SJSA1 (cell line): ENCODE measurements at regions not wholly inside any gene's neighbourhood (a gene's known extent, or its start where the extent isn't known, plus 50 kb on each side); places are given as distances from the start of the nearest gene placed in this dataset.

Experiments
- DNase-seq, 2 experiments: peaks; one replicate each; pipeline ENCODE4 v3.0.0-alpha.2; 2015 to 2020; ENCODE audit warnings: low spot score in 2 of 2, low read depth in 1 of 2
- H3K27ac ChIP-seq: fragments of 250-450 bp; sonication (Bioruptor Pico); 2 replicates; pipeline ENCODE4 v1.5.1; 2020; ENCODE audit warnings: mild to moderate bottlenecking, moderate library complexity
- H3K27me3 ChIP-seq: fragments of 250-450 bp; sonication (Bioruptor Pico); replicated peaks from 2 replicates; pipeline ENCODE4 v1.5.1; 2020; ENCODE audit warnings: mild to moderate bottlenecking, moderate library complexity
- H3K36me3 ChIP-seq: fragments of 250-450 bp; sonication (Bioruptor Pico); 2 replicates; pipeline ENCODE4 v1.5.1; 2020; ENCODE audit warnings: mild to moderate bottlenecking
- H3K4me1 ChIP-seq: fragments of 250-450 bp; sonication (Bioruptor Pico); replicated peaks from 2 replicates; pipeline ENCODE4 v1.6.1; 2021; ENCODE audit warnings: mild to moderate bottlenecking
- H3K4me3 ChIP-seq: fragments of 250-450 bp; sonication (Bioruptor Pico); 2 replicates; pipeline ENCODE4 v1.5.1; 2020; ENCODE audit warnings: mild to moderate bottlenecking
- H3K9me3 ChIP-seq: fragments of 250-450 bp; sonication (Bioruptor Pico); replicated peaks from 2 replicates; pipeline ENCODE4 v1.5.1; 2020; ENCODE audit warnings: mild to moderate bottlenecking

DNA sequence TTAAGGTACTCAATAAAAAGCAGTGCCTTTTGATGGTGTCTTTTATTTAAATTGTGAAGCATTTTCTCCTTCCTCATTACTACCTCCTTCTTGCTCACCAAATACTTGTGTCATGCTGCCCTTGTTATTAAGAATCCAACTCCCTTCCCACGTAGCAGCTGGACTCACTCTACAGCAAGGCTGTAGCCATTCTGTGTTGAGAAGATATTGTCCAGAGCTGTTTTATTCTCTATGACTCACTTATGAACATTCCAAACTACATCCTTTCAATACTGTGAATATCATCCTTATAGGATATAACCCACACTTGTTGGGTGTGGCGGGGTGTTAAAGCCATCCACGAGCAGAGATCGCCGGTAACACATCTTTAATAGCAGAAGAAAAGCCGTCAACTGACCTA, 1671.5 kb upstream of the SLC10A2 start:
- H3K4me3 ChIP-seq = no peak overlapping the region
- H3K27me3 ChIP-seq = no peaks in the 10 kb centered on the region
- H3K36me3 ChIP-seq = no peaks in the 10 kb centered on the region
- no peaks in the 10 kb centered on the region for H3K9me3 ChIP-seq
- no peaks in the 10 kb centered on the region for H3K4me1 ChIP-seq
- H3K27ac ChIP-seq = no peak overlapping the region
- DNase-seq = no peak

- Histone ChIP-seq H3K27me3 (no peaks in the 10 kb centered on the region), H3K9me3 (no peaks in the 10 kb centered on the region), H3K4me1 (no peaks in the 10 kb centered on the region), H3K4me3 (no peak overlapping the region), H3K27ac (no peak overlapping the region), H3K36me3 (no peaks in the 10 kb centered on the region)
- no peak for DNase-seq
These were observed 1667.2 kb upstream of the SLC10A2 start for GRCh38 chr13:104733427-104733826.

DNA sequence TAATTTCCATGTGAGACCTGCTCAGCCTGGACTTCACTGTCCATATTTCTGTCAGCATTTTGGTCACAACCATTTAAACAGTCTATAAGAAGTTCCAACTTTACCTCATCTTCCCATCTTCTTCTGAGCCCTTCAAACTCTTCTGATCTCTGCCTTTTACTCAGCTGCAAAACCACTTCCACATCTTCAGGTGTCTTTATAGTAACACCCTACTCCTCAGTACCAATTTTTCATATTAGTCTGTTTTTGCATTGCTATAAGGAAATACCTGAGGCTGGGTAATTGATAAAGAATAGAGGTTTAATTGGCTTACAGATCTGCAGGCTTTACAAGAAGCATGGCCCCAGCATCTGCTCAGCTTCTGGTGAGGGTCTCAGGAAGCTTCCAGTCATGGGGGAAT, 1648.9 kb upstream of the SLC10A2 start:
- Histone ChIP-seq H3K4me3 (no peak overlapping the region), H3K27ac (no peak overlapping the region), H3K27me3 (no peaks in the 10 kb centered on the region), H3K9me3 (no peaks in the 10 kb centered on the region), H3K4me1 (no peaks in the 10 kb centered on the region), H3K36me3 (no peaks in the 10 kb centered on the region)
- no peak for DNase-seq

DNA sequence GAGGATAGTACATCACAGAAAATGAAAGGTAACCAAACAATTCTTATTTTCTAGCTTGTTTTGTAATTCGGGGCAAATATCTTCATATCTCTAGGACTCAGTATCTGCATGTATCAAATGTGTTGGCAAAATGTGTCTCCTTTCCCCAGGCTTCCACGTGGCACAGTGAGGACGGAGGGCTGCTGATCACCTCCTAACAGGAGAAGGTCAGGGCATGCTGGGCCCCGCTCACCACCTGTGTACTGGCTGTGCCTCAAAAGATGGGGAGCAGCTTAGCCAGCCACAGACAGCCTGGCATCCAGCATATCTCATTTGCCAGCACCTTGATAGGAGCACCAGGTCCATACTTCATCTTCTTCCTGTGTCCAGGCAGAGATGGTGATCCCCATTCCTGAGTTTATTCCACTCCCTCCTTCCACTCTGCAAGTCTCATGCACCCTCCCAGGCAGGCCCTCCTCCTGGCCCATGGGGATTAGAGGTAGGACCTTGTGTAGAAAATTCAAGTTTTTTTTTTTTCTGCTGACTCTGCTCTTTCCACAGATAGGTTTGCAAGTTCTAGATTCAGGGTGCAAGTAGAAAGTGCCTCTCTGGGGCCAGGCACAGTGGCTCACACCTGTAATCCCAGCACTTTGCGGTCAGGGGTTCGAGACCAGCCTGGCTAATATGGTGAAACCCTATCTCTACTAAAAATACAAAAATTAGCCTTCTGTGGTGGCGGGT, 1639.0 kb upstream of the SLC10A2 start:
- no peaks in the 10 kb centered on the region; the same call in 1 of the 2 replicates for H3K27me3 ChIP-seq
- no peaks in the 10 kb centered on the region for H3K9me3 ChIP-seq
- no peaks in the 10 kb centered on the region for H3K4me1 ChIP-seq
- H3K4me3 ChIP-seq = no peak overlapping the region
- H3K27ac ChIP-seq = no peak overlapping the region
- no peaks in the 10 kb centered on the region for H3K36me3 ChIP-seq
- no peak for DNase-seq

DNA sequence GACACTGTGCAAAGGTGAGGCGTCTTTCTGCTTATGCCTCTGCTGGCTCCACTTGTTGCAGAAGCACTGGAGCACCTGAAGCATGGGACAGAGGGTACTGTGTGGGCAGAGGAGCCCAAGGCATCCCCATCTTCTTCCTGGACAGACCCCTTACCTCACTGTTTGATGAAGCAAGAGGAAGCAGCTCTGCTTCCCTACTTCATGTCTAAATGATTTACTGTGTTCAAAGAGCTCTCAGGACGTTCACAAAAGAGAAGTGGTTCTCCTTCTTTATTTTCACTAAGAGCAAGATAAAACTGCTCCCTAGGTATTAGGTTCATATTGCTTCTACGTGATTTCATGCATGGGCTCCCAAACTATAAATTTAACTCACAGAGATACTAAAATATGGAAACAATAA, 1635.4 kb upstream of the SLC10A2 start:
- no peak overlapping the region for H3K4me3 ChIP-seq
- H3K27ac ChIP-seq = no peak overlapping the region
- H3K9me3 ChIP-seq = no peaks in the 10 kb centered on the region
- DNase-seq = no peak
- no peaks in the 10 kb centered on the region for H3K4me1 ChIP-seq
- no peaks in the 10 kb centered on the region for H3K36me3 ChIP-seq
- no peaks in the 10 kb centered on the region for H3K27me3 ChIP-seq

DNA sequence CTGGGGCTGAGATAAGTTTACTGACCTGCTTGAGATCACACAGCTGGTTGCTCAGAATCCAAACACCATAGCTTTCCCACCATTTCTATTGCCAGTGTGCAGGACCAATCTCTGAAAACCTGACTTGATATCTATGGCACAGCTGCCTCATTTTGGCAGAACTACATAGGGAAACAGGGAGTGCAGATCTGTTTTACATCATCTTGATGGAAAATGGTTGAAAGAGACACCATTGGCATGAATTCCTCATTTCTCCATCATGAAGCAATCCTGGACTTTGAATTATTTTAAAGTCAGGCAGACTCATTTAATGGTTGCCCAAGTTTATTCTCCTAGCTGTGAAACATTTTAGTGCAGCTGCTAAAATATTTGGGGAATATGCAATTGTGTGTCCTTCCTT, 1628.2 kb upstream of the SLC10A2 start:
- Histone ChIP-seq H3K36me3 (no peaks in the 10 kb centered on the region), H3K27me3 (no peaks in the 10 kb centered on the region), H3K9me3 (no peaks in the 10 kb centered on the region), H3K4me3 (no peak overlapping the region), H3K4me1 (no peaks in the 10 kb centered on the region), H3K27ac (no peak overlapping the region)
- no peak for DNase-seq

- no peaks in the 10 kb centered on the region for H3K9me3 ChIP-seq
- no peaks in the 10 kb centered on the region for H3K27me3 ChIP-seq
- no peak overlapping the region for H3K27ac ChIP-seq
- H3K4me3 ChIP-seq = no peak overlapping the region
- H3K36me3 ChIP-seq = no peaks in the 10 kb centered on the region
- no peak for DNase-seq
- H3K4me1 ChIP-seq = no peaks in the 10 kb centered on the region
These were observed 1626.9 kb upstream of the SLC10A2 start for GRCh38 chr13:104693126-104693525.

DNA sequence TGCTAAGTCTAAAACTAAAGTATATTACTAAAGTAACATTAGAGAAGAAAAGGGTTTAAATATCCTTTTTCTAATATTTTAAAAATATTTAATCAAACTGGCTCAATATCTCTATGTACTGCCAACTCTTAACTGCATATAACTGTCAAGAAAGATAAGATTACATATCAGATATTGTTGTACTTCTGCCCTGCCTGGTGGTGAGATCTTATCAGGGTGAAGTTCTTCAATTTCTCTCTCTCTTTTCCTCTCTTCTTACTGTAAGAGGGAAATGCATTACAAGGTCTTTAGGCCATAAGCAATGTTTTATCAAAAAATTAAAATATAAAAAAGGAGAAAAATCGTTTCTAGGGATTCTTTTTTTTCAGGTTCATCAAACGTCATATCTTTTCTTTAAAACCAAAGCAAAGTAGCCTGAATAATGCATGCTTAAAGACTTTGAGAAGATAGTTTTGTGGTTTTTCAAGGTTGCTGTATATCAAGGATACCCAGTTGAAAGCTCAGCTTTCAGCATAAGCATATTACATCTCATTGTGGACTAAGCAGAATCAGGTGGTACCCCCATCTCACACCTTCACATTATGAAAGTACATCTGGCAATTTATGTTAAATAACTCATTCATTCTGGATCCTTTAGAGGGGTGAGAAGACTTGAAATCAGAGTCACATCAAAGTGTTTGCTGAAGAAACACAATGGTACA, 1625.7 kb upstream of the SLC10A2 start:
- Histone ChIP-seq H3K9me3 (no peaks in the 10 kb centered on the region), H3K36me3 (no peaks in the 10 kb centered on the region), H3K4me3 (no peak overlapping the region), H3K27ac (no peak overlapping the region), H3K27me3 (no peaks in the 10 kb centered on the region), H3K4me1 (no peaks in the 10 kb centered on the region)
- DNase-seq = no peak

GRCh38 chr13:104686484-104686883, 1620.3 kb upstream of the SLC10A2 start:
- Histone ChIP-seq H3K27ac (no peak overlapping the region), H3K27me3 (no peaks in the 10 kb centered on the region), H3K36me3 (no peaks in the 10 kb centered on the region), H3K4me1 (no peaks in the 10 kb centered on the region), H3K9me3 (no peaks in the 10 kb centered on the region), H3K4me3 (no peak overlapping the region)
- no peak for DNase-seq

GRCh38 chr13:104683789-104684188, 1617.6 kb upstream of the SLC10A2 start:
- Histone ChIP-seq H3K9me3 (no peaks in the 10 kb centered on the region), H3K27ac (no peak overlapping the region), H3K4me1 (no peaks in the 10 kb centered on the region), H3K36me3 (no peaks in the 10 kb centered on the region), H3K27me3 (no peaks in the 10 kb centered on the region), H3K4me3 (no peak overlapping the region)
- DNase-seq = no peak

DNA sequence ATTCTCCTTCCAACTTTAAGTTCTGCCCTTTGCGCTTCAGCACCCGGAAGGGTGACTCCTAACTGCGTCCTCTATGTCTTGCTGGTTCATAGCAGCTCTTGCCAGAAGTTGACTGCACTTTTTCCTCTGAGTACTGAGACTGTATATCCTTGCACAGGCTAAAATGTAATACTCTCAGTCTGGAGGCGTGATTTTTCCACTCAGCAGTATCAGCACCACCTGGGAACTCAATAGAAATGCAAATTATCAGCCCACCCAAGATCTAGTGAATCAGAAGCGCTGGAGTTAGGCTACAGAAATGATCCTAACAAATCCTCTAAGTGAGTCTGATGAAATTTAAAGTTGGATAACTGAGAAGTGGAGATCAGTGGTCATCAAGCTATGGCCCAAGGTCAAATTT, 1611.9 kb upstream of the SLC10A2 start:
- Histone ChIP-seq H3K9me3 (no peaks in the 10 kb centered on the region), H3K27me3 (no peaks in the 10 kb centered on the region), H3K4me3 (no peak overlapping the region), H3K4me1 (no peaks in the 10 kb centered on the region), H3K27ac (no peak overlapping the region), H3K36me3 (no peaks in the 10 kb centered on the region)
- no peak for DNase-seq

GRCh38 chr13:104671901-104672300, 1605.7 kb upstream of the SLC10A2 start:
- no peaks in the 10 kb centered on the region for H3K9me3 ChIP-seq
- DNase-seq = no peak
- H3K27me3 ChIP-seq = no peaks in the 10 kb centered on the region
- no peaks in the 10 kb centered on the region for H3K4me1 ChIP-seq
- H3K27ac ChIP-seq = no peak overlapping the region
- no peaks in the 10 kb centered on the region for H3K36me3 ChIP-seq
- H3K4me3 ChIP-seq = no peak overlapping the region

- DNase-seq = no peak
- no peak overlapping the region for H3K27ac ChIP-seq
- H3K4me3 ChIP-seq = no peak overlapping the region
- no peaks in the 10 kb centered on the region for H3K4me1 ChIP-seq
- no peaks in the 10 kb centered on the region; the same call in 1 of the 2 replicates for H3K27me3 ChIP-seq
- H3K9me3 ChIP-seq = no peaks in the 10 kb centered on the region
- no peaks in the 10 kb centered on the region for H3K36me3 ChIP-seq
These were observed 1591.0 kb upstream of the SLC10A2 start for GRCh38 chr13:104657196-104657595.

DNA sequence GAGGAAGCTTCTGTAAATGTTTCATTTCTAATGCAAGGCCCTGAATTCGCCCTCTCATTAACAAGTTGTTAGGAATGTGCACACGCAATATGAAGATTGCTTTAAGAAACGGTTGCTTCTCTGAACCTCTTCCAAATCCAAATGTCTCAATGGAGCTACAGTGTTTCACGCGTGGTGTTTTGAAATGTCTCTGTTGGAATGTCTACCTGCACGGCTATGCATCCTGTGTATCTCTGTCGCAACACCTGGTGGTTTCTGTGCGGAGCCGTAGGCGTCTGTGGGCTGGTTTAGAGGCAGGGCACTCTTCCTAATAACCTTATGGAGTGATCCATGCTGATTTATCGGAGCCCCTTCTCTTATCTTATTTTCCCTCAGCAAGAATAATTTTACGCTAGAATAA, 1584.2 kb upstream of the SLC10A2 start:
- Histone ChIP-seq H3K27ac (no peak overlapping the region), H3K4me1 (no peaks in the 10 kb centered on the region), H3K27me3 (no peaks in the 10 kb centered on the region; the same call in 1 of the 2 replicates), H3K4me3 (no peak overlapping the region), H3K36me3 (no peaks in the 10 kb centered on the region), H3K9me3 (no peaks in the 10 kb centered on the region)
- no peak for DNase-seq
